ENCODE measurements at regions not wholly inside any gene's neighbourhood (a gene's known extent, or its start where the extent isn't known, plus 50 kb on each side); places are given as distances from the start of the nearest gene placed in this dataset.

- Histone ChIP-seq H3K36me3 (no peaks in the 10 kb centered on the region), H3K4me1 (no peaks in the 10 kb centered on the region), H3K27ac (no peak overlapping the region), H3K9me3 (no peaks in the 10 kb centered on the region), H3K4me3 (no peak overlapping the region), H3K27me3 (no peaks in the 10 kb centered on the region)
- no peak for DNase-seq
- intact Hi-C loops (cut with DNase I; ENCODE audit: low total_unique reads) = no loop called here
- no peak for TF ChIP-seq POLR2A (IDR thresholded peaks at IDR 0.05)
- TF ChIP-seq, protein P1, sequence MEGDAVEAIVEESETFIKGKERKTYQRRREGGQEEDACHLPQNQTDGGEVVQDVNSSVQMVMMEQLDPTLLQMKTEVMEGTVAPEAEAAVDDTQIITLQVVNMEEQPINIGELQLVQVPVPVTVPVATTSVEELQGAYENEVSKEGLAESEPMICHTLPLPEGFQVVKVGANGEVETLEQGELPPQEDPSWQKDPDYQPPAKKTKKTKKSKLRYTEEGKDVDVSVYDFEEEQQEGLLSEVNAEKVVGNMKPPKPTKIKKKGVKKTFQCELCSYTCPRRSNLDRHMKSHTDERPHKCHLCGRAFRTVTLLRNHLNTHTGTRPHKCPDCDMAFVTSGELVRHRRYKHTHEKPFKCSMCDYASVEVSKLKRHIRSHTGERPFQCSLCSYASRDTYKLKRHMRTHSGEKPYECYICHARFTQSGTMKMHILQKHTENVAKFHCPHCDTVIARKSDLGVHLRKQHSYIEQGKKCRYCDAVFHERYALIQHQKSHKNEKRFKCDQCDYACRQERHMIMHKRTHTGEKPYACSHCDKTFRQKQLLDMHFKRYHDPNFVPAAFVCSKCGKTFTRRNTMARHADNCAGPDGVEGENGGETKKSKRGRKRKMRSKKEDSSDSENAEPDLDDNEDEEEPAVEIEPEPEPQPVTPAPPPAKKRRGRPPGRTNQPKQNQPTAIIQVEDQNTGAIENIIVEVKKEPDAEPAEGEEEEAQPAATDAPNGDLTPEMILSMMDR (IDR thresholded peaks at IDR 0.05) = no peak
Observed at GRCh38 chr15:95175914-95176658, 944.7 kb downstream of the MCTP2 start.

- Histone ChIP-seq H3K9me3 (no peaks in the 10 kb centered on the region), H3K4me1 (no peaks in the 10 kb centered on the region), H3K4me3 (no peak overlapping the region), H3K27me3 (no peaks in the 10 kb centered on the region), H3K36me3 (no peaks in the 10 kb centered on the region), H3K27ac (no peak overlapping the region)
- TF ChIP-seq, protein P1 (IDR thresholded peaks at IDR 0.05) = no peak
- no peak for TF ChIP-seq POLR2A (IDR thresholded peaks at IDR 0.05)
- DNase-seq = no peak
- intact Hi-C loops (cut with DNase I; ENCODE audit: low total_unique reads) = no loop called here
Observed at GRCh38 chr15:95176794-95177577, 945.6 kb downstream of the MCTP2 start.

DNA sequence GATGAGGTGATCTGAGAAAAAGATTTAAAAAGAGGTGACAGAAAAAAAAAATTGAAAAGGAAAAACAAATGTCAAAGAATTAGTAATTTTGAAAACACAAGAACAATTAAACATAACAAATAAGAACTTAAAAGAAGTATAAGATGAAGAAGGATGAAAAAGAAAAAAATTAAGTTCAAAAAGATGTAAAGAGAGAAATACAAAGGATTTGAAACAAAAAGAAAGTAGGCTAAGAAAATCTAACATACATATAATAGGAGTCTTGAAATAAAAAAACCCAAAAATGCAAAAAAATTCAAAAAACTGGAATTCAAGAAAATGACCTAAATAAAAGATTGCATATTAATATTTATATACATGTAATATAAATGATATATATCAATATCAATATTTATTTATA, 949.2 kb downstream of the MCTP2 start:
- DNase-seq = no peak
- Histone ChIP-seq H3K27ac (no peak overlapping the region), H3K4me1 (no peaks in the 10 kb centered on the region), H3K9me3 (no peaks in the 10 kb centered on the region), H3K27me3 (no peaks in the 10 kb centered on the region), H3K4me3 (no peak overlapping the region), H3K36me3 (no peaks in the 10 kb centered on the region)
- no peak for TF ChIP-seq POLR2A (IDR thresholded peaks at IDR 0.05)
- intact Hi-C loops (cut with DNase I; ENCODE audit: low total_unique reads) = no loop called here

DNA sequence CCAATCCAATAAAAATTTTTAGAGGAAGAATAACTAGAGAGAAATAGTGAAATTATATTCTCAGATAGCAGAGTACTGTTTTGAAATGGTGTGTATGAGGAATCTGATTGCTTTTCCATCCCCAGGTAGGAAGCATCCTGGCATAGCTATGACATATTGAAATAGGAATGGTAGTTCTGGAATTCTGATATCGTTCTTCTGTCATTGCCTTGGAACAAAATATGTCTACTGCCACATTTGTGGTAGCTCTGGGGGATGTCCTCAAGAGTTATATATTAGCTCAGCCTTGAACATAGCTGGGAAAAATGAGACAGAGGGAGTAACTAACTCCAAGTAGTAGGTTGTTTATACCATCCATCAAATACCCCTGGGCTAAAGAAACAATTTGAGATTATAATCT, 950.7 kb downstream of the MCTP2 start:
- TF ChIP-seq, protein P1 (IDR thresholded peaks at IDR 0.05) = no peak
- TF ChIP-seq POLR2A (IDR thresholded peaks at IDR 0.05) = no peak
- H3K27ac ChIP-seq = no peak overlapping the region
- no peaks in the 10 kb centered on the region for H3K27me3 ChIP-seq
- no peak overlapping the region for H3K4me3 ChIP-seq
- H3K36me3 ChIP-seq = no peaks in the 10 kb centered on the region
- H3K4me1 ChIP-seq = no peaks in the 10 kb centered on the region
- H3K9me3 ChIP-seq = no peaks in the 10 kb centered on the region
- DNase-seq = no peak
- intact Hi-C loops (cut with DNase I; ENCODE audit: low total_unique reads) = no loop called here

DNA sequence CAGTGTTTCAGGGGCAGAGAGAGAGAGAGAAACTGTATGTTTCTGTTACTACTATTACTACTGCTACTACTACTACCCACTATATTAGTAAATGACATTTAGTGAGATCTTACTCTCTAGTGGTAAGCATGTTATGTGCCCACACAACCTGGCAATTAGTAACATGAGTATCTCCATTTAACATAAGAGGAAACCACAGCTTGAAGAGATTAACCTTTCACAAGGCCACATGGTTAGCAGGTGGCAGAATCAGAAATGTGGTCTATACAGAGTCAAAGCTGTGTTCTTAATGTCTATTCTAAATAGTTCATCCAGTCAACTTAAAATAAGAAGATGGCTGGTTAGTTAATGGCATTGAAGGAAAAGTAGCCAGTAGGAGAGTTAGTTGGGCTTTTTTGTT, 961.6 kb downstream of the MCTP2 start:
- no peaks in the 10 kb centered on the region for H3K27me3 ChIP-seq
- H3K4me1 ChIP-seq = no peaks in the 10 kb centered on the region
- DNase-seq = no peak
- H3K36me3 ChIP-seq = no peaks in the 10 kb centered on the region
- no peak for TF ChIP-seq POLR2A (IDR thresholded peaks at IDR 0.05)
- TF ChIP-seq, protein P1 (IDR thresholded peaks at IDR 0.05) = no peak
- H3K9me3 ChIP-seq = no peaks in the 10 kb centered on the region
- H3K27ac ChIP-seq = no peak overlapping the region
- intact Hi-C loops (cut with DNase I; ENCODE audit: low total_unique reads) = no loop called here
- H3K4me3 ChIP-seq = no peak overlapping the region

All from uterus (tissue), 3 donors.